Stomach (tissue), 4 donors: ENCODE measurements at regions not wholly inside any gene's neighbourhood (a gene's known extent, or its start where the extent isn't known, plus 50 kb on each side); places are given as distances from the start of the nearest gene placed in this dataset.

Experiments used
- EP300 ChIP-seq: sonication (generic); formaldehyde crosslinking; IDR thresholded peaks from one replicate; pipeline ENCODE4 v1.6.1; 2017; ENCODE audit warnings: antibody characterized with exemption
- POLR2A ChIP-seq, 4 donors: fragments of 450-650 bp; IDR thresholded peaks; one replicate each; pipeline ENCODE4 v1.6.1; 2016; ENCODE audit warnings: antibody characterized with exemption in 4 of 4, control low read depth in 2 of 4, mild to moderate bottlenecking in 1 of 4, moderate library complexity in 1 of 4
- POLR2AphosphoS5 ChIP-seq, 3 donors: sonication (generic); formaldehyde crosslinking; IDR thresholded peaks; one replicate each; pipeline ENCODE4 v1.6.1; 2016; ENCODE audit warnings: antibody characterized with exemption in 3 of 3
- TF ChIP-seq, protein P1 (sequence below), 7 experiments: fragments of 450-650 bp in 4 of 7; fragments of 200-600 bp in 3 of 7; sonication (generic) in 3 of 7; IDR thresholded peaks; one replicate each; pipeline ENCODE4 v1.5.1; 2016 to 2019; ENCODE audit warnings: antibody characterized with exemption in 7 of 7, control low read depth in 2 of 7, mild to moderate bottlenecking in 1 of 7

- TF ChIP-seq, protein P1, sequence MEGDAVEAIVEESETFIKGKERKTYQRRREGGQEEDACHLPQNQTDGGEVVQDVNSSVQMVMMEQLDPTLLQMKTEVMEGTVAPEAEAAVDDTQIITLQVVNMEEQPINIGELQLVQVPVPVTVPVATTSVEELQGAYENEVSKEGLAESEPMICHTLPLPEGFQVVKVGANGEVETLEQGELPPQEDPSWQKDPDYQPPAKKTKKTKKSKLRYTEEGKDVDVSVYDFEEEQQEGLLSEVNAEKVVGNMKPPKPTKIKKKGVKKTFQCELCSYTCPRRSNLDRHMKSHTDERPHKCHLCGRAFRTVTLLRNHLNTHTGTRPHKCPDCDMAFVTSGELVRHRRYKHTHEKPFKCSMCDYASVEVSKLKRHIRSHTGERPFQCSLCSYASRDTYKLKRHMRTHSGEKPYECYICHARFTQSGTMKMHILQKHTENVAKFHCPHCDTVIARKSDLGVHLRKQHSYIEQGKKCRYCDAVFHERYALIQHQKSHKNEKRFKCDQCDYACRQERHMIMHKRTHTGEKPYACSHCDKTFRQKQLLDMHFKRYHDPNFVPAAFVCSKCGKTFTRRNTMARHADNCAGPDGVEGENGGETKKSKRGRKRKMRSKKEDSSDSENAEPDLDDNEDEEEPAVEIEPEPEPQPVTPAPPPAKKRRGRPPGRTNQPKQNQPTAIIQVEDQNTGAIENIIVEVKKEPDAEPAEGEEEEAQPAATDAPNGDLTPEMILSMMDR (IDR thresholded peaks at IDR 0.05) = no peak
- no peak for TF ChIP-seq POLR2A (IDR thresholded peaks at IDR 0.05)
- TF ChIP-seq POLR2AphosphoS5 (IDR thresholded peaks at IDR 0.05) = no peak
- no peak for TF ChIP-seq EP300
Measured at GRCh38 chr10:10397906-10398305, 619.8 kb upstream of the CELF2 start.
